Stimulated activated CD8-positive, alpha-beta memory T cell treated with anti-CD3 and anti-CD28 coated beads, Interleukin-15, amount 100 ng/mL, for 24 hours (primary cell): ENCODE measurements at regions not wholly inside any gene's neighbourhood (a gene's known extent, or its start where the extent isn't known, plus 50 kb on each side); places are given as distances from the start of the nearest gene placed in this dataset.

Source experiments
- DNase-seq: peaks from one replicate; pipeline ENCODE4 v3.0.0-alpha.2; 2020; ENCODE audit warnings: low read depth

- no peak for DNase-seq
Measured at GRCh38 chr3:117404141-117404540, 694.6 kb downstream of the TUSC7 start.

DNA sequence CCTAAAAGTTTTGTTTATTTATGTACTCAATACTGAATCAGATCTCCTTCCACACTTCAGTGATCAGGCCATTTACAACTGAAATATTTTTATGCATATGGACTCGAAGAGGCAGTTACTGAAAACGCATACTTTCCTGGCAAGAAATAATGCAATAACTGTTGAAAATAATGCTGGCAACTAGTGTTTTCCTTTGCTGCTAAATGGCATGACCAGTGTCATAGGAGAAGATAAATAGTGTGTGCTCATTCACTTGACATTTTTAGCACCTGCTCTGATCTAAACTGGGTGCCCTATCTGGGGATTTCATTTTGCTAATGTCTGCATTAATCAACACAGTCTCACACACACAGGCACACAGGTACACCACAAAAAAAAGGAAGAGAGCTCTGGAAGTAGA lies 695.2 kb downstream of the TUSC7 start:
- DNase-seq = no peak

DNA sequence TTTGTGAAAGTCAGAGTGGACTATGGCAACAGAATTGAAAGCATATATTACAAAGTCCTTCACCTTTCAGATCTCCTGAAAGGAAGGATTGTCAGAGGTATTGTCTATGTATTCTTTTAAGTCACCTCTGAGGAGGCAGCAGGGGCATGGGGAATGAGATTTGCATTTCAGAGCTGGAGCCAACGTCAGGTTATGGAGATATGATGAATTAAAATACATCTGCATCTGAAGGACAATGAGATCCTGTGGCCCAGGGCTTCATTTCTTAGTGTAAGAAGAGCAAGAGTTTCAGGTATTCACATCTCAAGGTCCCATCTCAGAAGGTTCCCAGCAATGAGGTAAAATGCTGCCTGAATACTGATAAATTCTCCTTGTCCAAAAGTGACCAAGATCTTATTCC lies 695.8 kb downstream of the TUSC7 start:
- DNase-seq = no peak

DNA sequence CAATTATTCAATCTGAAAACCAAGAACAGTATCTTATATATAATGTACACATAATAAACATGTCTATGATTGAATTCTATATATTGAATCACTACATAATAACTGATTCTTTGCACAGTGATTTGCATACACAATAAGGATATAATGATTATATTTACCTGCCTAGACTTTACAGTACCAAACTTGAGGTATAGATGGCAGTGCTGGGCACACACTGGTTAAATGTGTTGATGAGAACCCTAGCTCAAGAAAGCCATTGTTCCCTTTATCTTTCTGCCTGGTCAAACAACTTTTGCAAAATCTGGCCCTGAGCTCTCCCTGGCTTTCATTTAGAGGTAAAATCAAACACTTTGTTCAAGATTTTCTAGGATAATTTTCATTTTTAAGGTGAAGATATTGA lies 697.7 kb downstream of the TUSC7 start:
- no peak for DNase-seq

GRCh38 chr3:117408811-117409210 lies 699.2 kb downstream of the TUSC7 start:
- no peak for DNase-seq

GRCh38 chr3:117409256-117409655 lies 699.7 kb downstream of the TUSC7 start:
- DNase-seq = no peak

- DNase-seq = no peak
Measured at GRCh38 chr3:117409701-117410459, 700.3 kb downstream of the TUSC7 start.

DNA sequence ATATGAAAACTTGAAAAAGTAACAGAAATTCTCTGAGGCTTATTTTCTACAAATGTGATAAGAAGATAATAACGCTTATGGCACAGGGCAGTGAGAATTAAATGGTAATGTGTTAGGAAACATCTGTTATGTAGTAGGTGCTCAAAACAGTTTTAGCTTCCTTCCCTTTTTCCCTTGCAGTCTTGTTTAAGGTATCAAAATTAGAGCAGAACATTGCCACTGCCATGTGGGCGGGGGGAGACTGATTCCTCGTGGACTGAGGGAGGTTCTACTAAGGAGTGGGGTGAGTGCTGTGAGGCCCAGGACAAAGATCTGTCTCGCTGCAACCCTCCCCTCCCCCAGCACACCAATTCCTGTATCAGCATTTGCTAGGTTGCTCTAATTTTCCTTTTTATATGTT lies 702.4 kb downstream of the TUSC7 start:
- no peak for DNase-seq

GRCh38 chr3:117417411-117417810 lies 707.8 kb downstream of the TUSC7 start:
- DNase-seq = no peak

- DNase-seq = no peak
Measured at GRCh38 chr3:117427081-117427480, 717.5 kb downstream of the TUSC7 start.

DNA sequence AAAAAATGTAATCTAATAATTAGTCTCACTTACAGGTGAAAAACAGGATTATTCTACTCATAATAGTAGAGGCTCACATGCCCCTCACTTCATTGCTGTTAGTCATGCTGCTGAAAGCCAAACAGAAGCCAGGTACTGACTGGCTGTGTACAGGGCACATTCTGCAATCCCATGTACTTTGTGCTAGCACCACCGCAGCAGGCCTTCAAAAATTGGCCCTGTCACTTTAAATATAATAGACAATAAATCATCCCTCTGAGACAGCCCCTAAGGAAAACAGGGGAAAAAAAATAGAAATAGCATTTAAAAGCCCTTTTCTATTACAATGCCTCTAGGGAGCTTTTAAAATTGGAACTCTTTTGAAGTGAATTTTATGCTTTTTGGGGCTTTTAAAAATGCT lies 723.8 kb downstream of the TUSC7 start:
- no peak for DNase-seq

DNA sequence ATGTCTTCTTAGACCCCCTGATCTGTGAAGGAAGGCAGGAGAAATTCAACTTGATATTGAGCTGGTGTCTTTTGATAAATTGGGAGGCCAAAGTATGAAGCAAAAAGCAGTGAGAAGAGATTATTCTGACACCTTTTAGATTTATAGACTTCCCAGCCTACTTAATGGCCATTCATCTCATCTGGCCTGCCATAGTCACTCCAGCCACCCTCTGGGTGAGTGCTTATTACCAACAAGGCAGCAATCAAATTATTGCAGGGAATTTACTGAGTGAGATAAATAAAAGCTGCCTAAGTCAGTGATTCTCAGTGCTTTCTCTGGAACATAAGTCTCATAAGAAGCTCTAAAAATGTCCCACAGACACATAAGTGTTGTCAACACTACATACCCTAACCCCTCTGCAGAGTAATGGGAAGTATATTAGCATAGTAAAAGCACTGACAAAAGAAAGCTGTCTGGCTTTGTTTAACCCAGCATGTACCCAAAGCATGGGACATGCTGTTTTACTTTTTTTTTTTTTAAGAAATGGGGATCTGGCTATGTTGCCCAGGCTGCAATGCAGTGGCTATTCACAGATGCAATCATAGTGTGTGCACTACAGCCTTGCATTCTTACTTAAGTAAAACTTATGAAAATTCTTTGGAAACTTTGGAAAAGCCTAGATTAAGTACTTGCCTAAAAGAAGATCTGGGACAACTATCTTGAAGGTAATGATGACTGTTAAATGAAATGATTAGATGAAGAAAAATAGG lies 725.3 kb downstream of the TUSC7 start:
- no peak for DNase-seq

- no peak for DNase-seq
Measured at GRCh38 chr3:117435506-117435905, 725.9 kb downstream of the TUSC7 start.

GRCh38 chr3:117439812-117440211 lies 730.2 kb downstream of the TUSC7 start:
- no peak for DNase-seq

DNA sequence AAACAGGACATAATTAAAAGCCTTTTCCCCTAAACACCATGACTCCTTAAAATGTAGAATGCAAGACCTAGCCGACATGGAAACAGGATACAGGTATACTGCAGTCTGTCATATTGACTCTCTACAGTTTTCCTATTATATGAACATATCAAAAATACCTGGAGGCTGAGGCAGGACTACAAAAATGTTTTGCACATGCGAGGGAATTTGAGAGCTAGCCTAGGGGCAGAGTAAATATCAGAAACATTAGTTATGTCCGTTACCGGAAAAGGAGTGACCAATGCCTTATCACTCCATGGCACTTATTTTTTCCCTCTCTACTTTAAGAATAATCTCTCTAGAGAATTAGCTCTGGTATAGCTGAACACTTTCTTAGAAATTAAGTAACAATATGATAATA lies 732.3 kb downstream of the TUSC7 start:
- no peak for DNase-seq

DNA sequence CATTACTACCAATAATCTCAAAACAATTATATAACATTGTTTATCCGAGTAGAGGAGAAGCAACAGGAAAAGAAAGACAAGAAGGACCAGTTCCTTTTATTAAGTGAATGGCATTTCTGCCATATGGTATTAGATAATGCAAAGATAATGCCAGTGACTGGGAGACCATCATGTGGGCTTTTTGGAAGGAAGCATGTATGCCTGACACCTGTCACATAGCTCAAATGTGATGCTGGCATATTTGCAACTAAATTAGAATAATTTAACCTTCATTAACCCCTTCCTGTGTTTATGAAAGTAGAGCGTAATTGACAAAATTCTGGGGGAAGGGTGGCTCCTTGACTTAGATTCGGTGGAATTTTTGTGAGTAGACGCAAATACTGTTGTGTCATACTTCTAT lies 733.0 kb downstream of the TUSC7 start:
- no peak for DNase-seq

- DNase-seq = no peak
Measured at GRCh38 chr3:117443014-117443413, 733.4 kb downstream of the TUSC7 start.

DNA sequence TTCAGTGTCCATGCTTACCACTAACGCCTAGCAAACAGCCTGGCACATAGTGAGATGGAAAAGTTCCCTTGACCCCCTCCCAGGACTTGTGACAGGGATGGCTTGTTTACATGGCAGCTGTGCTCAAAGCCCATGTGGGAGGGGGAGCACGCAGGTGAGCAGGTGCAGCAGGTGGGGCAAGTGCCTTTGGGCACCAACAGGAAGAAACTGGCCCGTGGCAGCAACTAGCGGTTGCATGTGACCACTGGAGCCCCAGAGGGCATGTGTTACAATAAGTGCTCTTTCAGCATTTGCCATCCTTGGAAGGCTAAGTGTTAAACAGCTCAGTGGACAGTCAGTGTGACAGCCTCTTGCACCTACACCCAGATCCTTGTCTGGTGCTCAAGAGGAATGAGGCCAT lies 734.6 kb downstream of the TUSC7 start:
- DNase-seq = no peak

DNA sequence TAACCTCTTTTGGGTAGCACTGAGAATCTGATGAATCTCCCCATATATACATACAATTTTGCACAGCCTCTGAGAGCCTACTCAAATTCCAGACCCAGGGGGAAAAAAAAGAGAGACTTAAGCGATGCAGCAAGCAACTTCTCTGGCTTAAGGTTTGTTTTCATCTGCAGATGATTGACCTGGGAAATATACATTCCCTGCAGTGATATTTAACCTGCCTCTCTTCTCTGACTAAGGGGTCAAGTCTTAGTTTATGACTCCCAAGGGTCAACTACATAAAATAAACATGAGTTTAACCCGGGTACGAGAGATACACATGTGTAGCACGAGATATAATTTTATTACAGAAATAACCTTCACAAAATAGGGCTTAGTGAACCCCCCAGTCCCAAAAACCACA lies 737.8 kb downstream of the TUSC7 start:
- no peak for DNase-seq

GRCh38 chr3:117450026-117450425 lies 740.4 kb downstream of the TUSC7 start:
- no peak for DNase-seq

DNA sequence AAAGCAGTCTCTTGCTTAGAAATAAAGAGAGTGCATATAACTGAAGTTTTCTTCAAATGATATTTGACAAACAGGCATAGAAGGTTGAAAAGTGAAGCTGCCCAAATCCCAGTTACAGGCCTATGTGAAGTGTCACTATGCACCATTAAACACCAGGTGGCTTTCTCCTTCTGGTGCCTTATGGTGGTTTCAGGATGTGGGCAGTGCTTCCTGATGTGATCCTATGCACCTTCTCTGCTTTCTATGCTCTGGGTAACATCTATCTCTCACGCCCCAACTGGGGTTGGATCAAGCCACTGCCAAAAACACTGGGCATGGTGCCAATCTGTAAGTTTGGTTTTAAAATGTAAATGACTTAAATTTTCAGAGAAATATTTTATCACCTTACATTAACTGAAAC lies 744.7 kb downstream of the TUSC7 start:
- no peak for DNase-seq

GRCh38 chr3:117454908-117455307 lies 745.3 kb downstream of the TUSC7 start:
- no peak for DNase-seq

- no peak for DNase-seq
Measured at GRCh38 chr3:117455782-117456181, 746.2 kb downstream of the TUSC7 start.
